Loucy (cell line): ENCODE measurements at regions not wholly inside any gene's neighbourhood (a gene's known extent, or its start where the extent isn't known, plus 50 kb on each side); places are given as distances from the start of the nearest gene placed in this dataset.

Experiments
- H2AFZ ChIP-seq: fragments of 200-600 bp; sonication (generic); 2 replicates; pipeline ENCODE4 v1.6.0; 2016; ENCODE audit warnings: antibody characterized with exemption, mild to moderate bottlenecking, low read length, moderate library complexity
- H3F3A ChIP-seq: fragments of 200-600 bp; 2 replicates; pipeline ENCODE4 v1.6.0; 2016; ENCODE audit warnings: antibody characterized with exemption, low read depth, mild to moderate bottlenecking
- H3K27me3 ChIP-seq: fragments of 200-600 bp; sonication (generic); 2 replicates; pipeline ENCODE4 v1.6.1; 2014; ENCODE audit warnings: low read length, mild to moderate bottlenecking; ENCODE audit not compliant: insufficient read depth, poor library complexity, severe bottlenecking
- H3K36me3 ChIP-seq: fragments of 200-600 bp; sonication (generic); 2 replicates; pipeline ENCODE4 v1.6.1; 2016; ENCODE audit warnings: low read length; ENCODE audit not compliant: insufficient read depth
- H3K4me1 ChIP-seq: fragments of 200-600 bp; sonication (generic); 2 replicates; pipeline ENCODE4 v1.5.1; 2014; ENCODE audit warnings: low read length, mild to moderate bottlenecking; ENCODE audit not compliant: insufficient read depth, poor library complexity, severe bottlenecking
- H3K4me2 ChIP-seq: fragments of 200-600 bp; sonication (generic); 2 replicates; pipeline ENCODE4 v1.6.0; 2014; ENCODE audit warnings: antibody characterized with exemption, low read length, low read depth, mild to moderate bottlenecking; ENCODE audit not compliant: poor library complexity, severe bottlenecking
- H3K4me3 ChIP-seq: fragments of 200-600 bp; sonication (generic); 2 replicates; pipeline ENCODE4 v1.5.1; 2014; ENCODE audit warnings: low read length, mild to moderate bottlenecking, mixed read lengths; ENCODE audit not compliant: poor library complexity, severe bottlenecking
- H3K79me2 ChIP-seq: fragments of 200-600 bp; sonication (generic); 2 replicates; pipeline ENCODE4 v1.6.1; 2014; ENCODE audit warnings: low read length; ENCODE audit not compliant: insufficient read depth
- H3K9ac ChIP-seq: fragments of 200-600 bp; sonication (generic); 2 replicates; pipeline ENCODE4 v1.6.0; 2014; ENCODE audit warnings: mild to moderate bottlenecking, low read depth, low read length, moderate library complexity; ENCODE audit not compliant: poor library complexity, severe bottlenecking
- H3K9me2 ChIP-seq: fragments of 200-600 bp; sonication (generic); replicated peaks from 2 replicates; pipeline ENCODE4 v1.6.1; 2016; ENCODE audit warnings: low read depth, low read length, mixed read lengths
- H3K9me3 ChIP-seq: fragments of 200-600 bp; sonication (generic); 2 replicates; pipeline ENCODE4 v1.6.1; 2014; ENCODE audit warnings: mild to moderate bottlenecking, antibody characterized with exemption, low read length, low read depth; ENCODE audit not compliant: insufficient read depth
- H4K20me1 ChIP-seq: fragments of 200-600 bp; sonication (generic); 2 replicates; pipeline ENCODE4 v1.6.0; 2014; ENCODE audit warnings: antibody characterized with exemption, low read length, mild to moderate bottlenecking; ENCODE audit not compliant: insufficient read depth, poor library complexity, severe bottlenecking
- EZH2phosphoT487 ChIP-seq: fragments of 200-600 bp; IDR thresholded peaks from 2 replicates; pipeline ENCODE4 v1.6.1; 2018; ENCODE audit warnings: antibody characterized with exemption, mild to moderate bottlenecking, moderate library complexity, borderline replicate concordance
- TF ChIP-seq, protein P1 (sequence below): fragments of 200-600 bp; sonication (generic); conservative IDR thresholded peaks from 2 replicates; pipeline ENCODE4 v1.5.1; 2014; ENCODE audit warnings: mild to moderate bottlenecking, antibody characterized with exemption, low read length

DNA sequence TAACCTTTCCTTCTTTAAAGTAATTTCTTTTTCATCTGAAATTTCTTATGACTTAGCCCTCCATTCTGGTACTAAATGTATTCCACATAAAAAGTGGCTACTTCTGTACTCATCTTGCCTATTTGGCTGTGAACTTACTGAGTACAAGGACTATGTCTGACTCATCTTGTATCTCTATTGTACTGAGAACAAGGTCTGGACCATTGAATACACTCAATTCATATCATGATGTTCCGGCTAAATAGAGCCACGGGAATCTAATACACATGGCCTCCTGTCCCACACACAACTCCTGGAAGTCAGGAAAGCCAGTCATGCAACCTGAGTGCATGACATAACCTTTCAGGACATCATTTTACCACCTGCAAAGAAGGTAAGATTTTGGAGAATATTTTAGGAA lies 203.9 kb downstream of the PLK2 start:
- no peaks in the 10 kb centered on the region for H3K27me3 ChIP-seq
- H3K9me2 ChIP-seq, result no peaks in the 10 kb centered on the region
- no peaks in the 10 kb centered on the region for H3K36me3 ChIP-seq
- H3F3A ChIP-seq, result no peaks in the 10 kb centered on the region
- H3K4me2 ChIP-seq, result no peak overlapping the region
- no peaks in the 10 kb centered on the region for H3K79me2 ChIP-seq
- no peaks in the 10 kb centered on the region for H3K9me3 ChIP-seq
- H4K20me1 ChIP-seq, result no peaks in the 10 kb centered on the region
- no peaks in the 10 kb centered on the region for H3K4me1 ChIP-seq
- H2AFZ ChIP-seq, result no peak overlapping the region
- H3K9ac ChIP-seq, result no peak overlapping the region
- no peak overlapping the region for H3K4me3 ChIP-seq
- TF ChIP-seq, protein P1, sequence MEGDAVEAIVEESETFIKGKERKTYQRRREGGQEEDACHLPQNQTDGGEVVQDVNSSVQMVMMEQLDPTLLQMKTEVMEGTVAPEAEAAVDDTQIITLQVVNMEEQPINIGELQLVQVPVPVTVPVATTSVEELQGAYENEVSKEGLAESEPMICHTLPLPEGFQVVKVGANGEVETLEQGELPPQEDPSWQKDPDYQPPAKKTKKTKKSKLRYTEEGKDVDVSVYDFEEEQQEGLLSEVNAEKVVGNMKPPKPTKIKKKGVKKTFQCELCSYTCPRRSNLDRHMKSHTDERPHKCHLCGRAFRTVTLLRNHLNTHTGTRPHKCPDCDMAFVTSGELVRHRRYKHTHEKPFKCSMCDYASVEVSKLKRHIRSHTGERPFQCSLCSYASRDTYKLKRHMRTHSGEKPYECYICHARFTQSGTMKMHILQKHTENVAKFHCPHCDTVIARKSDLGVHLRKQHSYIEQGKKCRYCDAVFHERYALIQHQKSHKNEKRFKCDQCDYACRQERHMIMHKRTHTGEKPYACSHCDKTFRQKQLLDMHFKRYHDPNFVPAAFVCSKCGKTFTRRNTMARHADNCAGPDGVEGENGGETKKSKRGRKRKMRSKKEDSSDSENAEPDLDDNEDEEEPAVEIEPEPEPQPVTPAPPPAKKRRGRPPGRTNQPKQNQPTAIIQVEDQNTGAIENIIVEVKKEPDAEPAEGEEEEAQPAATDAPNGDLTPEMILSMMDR, result no peak
- TF ChIP-seq EZH2phosphoT487, result no peak

DNA sequence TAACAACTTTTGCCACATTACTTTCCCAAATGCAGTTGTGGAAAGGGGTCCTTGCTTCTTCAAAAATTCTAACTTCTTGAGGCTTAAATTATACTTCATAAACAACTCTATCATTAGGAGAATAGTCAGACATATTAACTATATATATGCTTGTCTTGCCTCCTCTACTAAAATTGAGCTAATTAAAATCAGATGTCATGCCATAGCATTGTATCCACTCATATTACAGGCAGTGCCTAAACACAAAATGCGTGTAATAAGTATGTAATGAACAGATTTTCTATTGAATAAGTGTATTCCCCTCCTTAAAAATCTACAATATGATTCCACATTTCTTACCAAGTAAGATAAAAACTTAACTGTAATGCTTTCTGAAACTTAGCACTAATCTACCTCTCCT lies 204.5 kb downstream of the PLK2 start:
- Histone ChIP-seq H3K27me3 (no peaks in the 10 kb centered on the region), H2AFZ (no peak overlapping the region), H4K20me1 (no peaks in the 10 kb centered on the region), H3K9me3 (no peaks in the 10 kb centered on the region), H3K4me2 (no peak overlapping the region), H3K9ac (no peak overlapping the region), H3K36me3 (no peaks in the 10 kb centered on the region), H3K4me1 (no peaks in the 10 kb centered on the region), H3K4me3 (no peak overlapping the region), H3K79me2 (no peaks in the 10 kb centered on the region), H3F3A (no peaks in the 10 kb centered on the region), H3K9me2 (no peaks in the 10 kb centered on the region)
- TF ChIP-seq EZH2phosphoT487, result no peak
- TF ChIP-seq, protein P1, result no peak

DNA sequence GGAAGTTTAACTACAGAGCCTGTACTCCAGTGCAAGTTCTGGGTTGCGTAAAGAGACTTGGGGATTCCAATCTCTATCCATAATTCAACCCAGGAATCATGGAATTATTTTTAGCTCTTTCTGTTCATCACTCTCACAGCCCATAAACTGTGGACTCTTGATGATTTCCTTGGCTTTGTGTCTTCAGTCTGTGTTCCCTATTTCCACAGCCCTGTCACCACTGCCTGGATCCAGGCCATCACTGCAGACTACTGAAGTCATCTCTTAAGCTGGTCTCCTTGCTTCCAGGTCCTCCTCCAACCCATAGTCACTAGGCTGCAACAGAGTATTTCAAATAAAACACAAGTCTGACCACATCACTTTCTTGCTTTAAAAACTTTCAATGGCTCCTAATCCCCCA lies 211.7 kb downstream of the PLK2 start:
- no peaks in the 10 kb centered on the region for H4K20me1 ChIP-seq
- no peaks in the 10 kb centered on the region for H3K36me3 ChIP-seq
- TF ChIP-seq EZH2phosphoT487, result no peak
- TF ChIP-seq, protein P1, result no peak
- H3F3A ChIP-seq, result no peaks in the 10 kb centered on the region
- no peak overlapping the region for H3K4me2 ChIP-seq
- H3K9me2 ChIP-seq, result no peaks in the 10 kb centered on the region
- no peaks in the 10 kb centered on the region for H3K79me2 ChIP-seq
- no peaks in the 10 kb centered on the region for H3K4me1 ChIP-seq
- H2AFZ ChIP-seq, result no peak overlapping the region
- no peaks in the 10 kb centered on the region for H3K27me3 ChIP-seq
- no peak overlapping the region for H3K9ac ChIP-seq
- no peaks in the 10 kb centered on the region for H3K9me3 ChIP-seq
- H3K4me3 ChIP-seq, result no peak overlapping the region
